Kidney epithelial cell (primary cell): ENCODE measurements at regions not wholly inside any gene's neighbourhood (a gene's known extent, or its start where the extent isn't known, plus 50 kb on each side); places are given as distances from the start of the nearest gene placed in this dataset.
A peak's percentile ranks its signal among the peaks of the same experiment; 100 is the strongest.
"Not testable (repeated sequence)": the region's sequence is repeated elsewhere in the genome, so short reads cannot be mapped to it uniquely, and the experiment has no call there.

Source experiments
- DNase-seq: peaks from one replicate; pipeline ENCODE4 v3.0.0-alpha.2; 2010; ENCODE audit warnings: low read depth
- H3K27me3 ChIP-seq: 2 replicates; pipeline ENCODE4 v1.6.0; 2011; ENCODE audit warnings: low read length; ENCODE audit not compliant: control insufficient read depth, insufficient read depth
- H3K36me3 ChIP-seq: 2 replicates; pipeline ENCODE4 v1.5.1; 2011; ENCODE audit warnings: low read length; ENCODE audit not compliant: control insufficient read depth, insufficient read depth
- H3K4me3 ChIP-seq: 2 replicates; pipeline ENCODE4 v1.5.1; 2011; ENCODE audit warnings: low read depth, mild to moderate bottlenecking, control low read depth, low read length
- TF ChIP-seq, protein P1 (sequence below): IDR thresholded peaks from 2 replicates; pipeline ENCODE4 v1.5.1; 2011; ENCODE audit warnings: mild to moderate bottlenecking, moderate library complexity, low read length, control low read depth, inconsistent platforms; ENCODE audit not compliant: insufficient read depth, poor library complexity, severe bottlenecking

GRCh38 chr9:71515626-71516025, 252.7 kb downstream of the CEMIP2 start:
- TF ChIP-seq, protein P1, sequence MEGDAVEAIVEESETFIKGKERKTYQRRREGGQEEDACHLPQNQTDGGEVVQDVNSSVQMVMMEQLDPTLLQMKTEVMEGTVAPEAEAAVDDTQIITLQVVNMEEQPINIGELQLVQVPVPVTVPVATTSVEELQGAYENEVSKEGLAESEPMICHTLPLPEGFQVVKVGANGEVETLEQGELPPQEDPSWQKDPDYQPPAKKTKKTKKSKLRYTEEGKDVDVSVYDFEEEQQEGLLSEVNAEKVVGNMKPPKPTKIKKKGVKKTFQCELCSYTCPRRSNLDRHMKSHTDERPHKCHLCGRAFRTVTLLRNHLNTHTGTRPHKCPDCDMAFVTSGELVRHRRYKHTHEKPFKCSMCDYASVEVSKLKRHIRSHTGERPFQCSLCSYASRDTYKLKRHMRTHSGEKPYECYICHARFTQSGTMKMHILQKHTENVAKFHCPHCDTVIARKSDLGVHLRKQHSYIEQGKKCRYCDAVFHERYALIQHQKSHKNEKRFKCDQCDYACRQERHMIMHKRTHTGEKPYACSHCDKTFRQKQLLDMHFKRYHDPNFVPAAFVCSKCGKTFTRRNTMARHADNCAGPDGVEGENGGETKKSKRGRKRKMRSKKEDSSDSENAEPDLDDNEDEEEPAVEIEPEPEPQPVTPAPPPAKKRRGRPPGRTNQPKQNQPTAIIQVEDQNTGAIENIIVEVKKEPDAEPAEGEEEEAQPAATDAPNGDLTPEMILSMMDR, result no peak

GRCh38 chr9:71515107-71515506, 253.2 kb downstream of the CEMIP2 start:
- TF ChIP-seq, protein P1, result no peak
- no peak for DNase-seq
- Histone ChIP-seq H3K36me3 (no peaks in the 10 kb centered on the region), H3K27me3 (no peaks in the 10 kb centered on the region), H3K4me3 (no peak overlapping the region)

More at GRCh38 chr9:71515626-71516025, 252.7 kb downstream of the CEMIP2 start:
- Histone ChIP-seq H3K27me3 (no peaks in the 10 kb centered on the region), H3K4me3 (no peak overlapping the region), H3K36me3 (no peaks in the 10 kb centered on the region)
- no peak for DNase-seq

- H3K36me3 ChIP-seq, result no peaks in the 10 kb centered on the region
- no peaks in the 10 kb centered on the region for H3K27me3 ChIP-seq
- TF ChIP-seq, protein P1, result no peak
- no peak for DNase-seq
- H3K4me3 ChIP-seq, result no peak overlapping the region
These were observed 253.9 kb downstream of the CEMIP2 start for GRCh38 chr9:71514344-71514975.

DNA sequence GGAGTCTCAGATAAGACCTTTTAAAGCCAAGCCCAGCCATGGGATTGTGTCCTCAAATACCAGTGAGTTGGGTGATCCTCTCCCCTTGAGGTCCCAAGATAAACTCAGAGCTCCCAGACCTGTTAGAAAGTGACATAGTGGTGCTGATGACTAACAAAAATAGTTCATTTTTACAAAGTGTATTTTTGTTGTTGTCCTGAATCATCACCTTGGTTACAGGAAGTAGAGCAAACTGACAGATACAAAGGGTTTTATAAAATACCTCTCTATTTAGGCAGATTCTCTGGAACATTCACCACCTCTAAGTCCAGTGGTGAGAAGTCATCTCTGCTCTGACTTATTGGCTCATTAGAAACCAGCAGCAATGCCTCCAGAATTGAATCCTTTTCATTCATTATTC, 259.3 kb downstream of the CEMIP2 start:
- Histone ChIP-seq H3K27me3 (no peaks in the 10 kb centered on the region), H3K36me3 (no peaks in the 10 kb centered on the region), H3K4me3 (no peak overlapping the region)
- TF ChIP-seq, protein P1, result no peak
- peak; percentile 49 for DNase-seq

- not testable (repeated sequence) for DNase-seq, H3K4me3 ChIP-seq
These were observed 260.2 kb downstream of the CEMIP2 start for GRCh38 chr9:71508141-71508540.

DNA sequence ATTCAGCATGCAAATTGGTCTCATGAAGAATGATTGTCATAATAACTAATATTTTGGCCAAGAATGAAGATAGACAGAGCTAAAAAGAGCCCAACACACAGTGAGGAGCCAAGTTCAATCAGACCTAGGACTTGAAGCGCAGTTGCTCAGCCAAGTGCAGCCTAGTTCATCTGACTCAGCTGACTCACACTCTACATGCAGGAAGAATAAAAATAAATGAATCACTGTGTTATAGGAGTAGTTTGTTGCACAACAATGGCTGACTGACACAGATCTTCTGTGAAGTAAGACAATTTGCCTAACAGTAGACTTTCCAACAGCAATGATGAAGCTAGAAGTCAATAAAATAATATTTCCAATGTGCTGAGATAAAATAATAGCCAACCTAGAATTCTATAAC, 261.5 kb downstream of the CEMIP2 start:
- TF ChIP-seq, protein P1, result no peak
- Histone ChIP-seq H3K4me3 (no peak overlapping the region), H3K27me3 (no peaks in the 10 kb centered on the region), H3K36me3 (no peaks in the 10 kb centered on the region)
- DNase-seq, result peak; percentile 91

More at GRCh38 chr9:71508141-71508540, 260.2 kb downstream of the CEMIP2 start:
- not testable (repeated sequence) for H3K27me3 ChIP-seq, H3K36me3 ChIP-seq
